Daoy (cell line): ENCODE measurements at regions not wholly inside any gene's neighbourhood (a gene's known extent, or its start where the extent isn't known, plus 50 kb on each side); places are given as distances from the start of the nearest gene placed in this dataset.
"Not testable (repeated sequence)": the region's sequence is repeated elsewhere in the genome, so short reads cannot be mapped to it uniquely, and the experiment has no call there.

Source experiments
- DNase-seq: peaks from one replicate; pipeline ENCODE4 v3.0.0-alpha.2; 2015; ENCODE audit warnings: low read depth

GRCh38 chr13:21228738-21229137, 52.3 kb downstream of the MRPL57 start:
- no peak for DNase-seq

DNA sequence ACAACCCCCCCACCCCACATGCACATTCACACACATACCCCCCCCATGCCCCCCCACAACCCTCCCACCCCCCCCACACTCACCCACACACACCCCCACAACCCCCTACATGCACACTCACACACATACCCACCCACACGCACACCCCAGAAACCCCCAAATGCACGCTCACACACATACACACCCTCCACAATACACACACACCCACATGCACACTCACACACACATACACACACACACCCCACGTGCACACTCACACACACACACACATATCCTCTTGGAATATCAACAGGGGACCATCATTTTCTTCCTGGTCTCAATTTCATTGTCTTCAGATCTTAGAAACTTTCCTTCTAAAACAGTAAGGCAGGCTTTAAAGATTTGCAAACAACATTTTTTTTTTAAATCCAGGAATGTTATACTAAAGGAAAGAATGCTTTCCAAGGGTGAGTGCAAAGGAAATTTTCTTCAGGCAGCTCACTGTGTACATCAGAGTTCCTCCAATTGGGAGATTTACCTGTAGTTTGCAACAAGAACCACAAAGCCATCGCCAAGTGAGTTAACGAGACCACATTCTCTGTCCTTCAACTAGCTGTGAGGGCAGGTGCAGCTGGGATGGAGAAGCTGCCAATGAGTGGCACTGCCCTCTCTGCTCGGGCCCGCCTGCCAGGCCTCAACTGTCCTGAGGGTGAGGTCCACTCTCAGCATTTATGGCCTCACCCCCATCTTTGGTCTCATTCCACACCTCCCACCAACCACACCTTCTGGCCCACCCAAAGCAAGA, 53.0 kb downstream of the MRPL57 start:
- no peak for DNase-seq

GRCh38 chr13:21230516-21230915, 54.1 kb downstream of the MRPL57 start:
- DNase-seq = no peak

DNA sequence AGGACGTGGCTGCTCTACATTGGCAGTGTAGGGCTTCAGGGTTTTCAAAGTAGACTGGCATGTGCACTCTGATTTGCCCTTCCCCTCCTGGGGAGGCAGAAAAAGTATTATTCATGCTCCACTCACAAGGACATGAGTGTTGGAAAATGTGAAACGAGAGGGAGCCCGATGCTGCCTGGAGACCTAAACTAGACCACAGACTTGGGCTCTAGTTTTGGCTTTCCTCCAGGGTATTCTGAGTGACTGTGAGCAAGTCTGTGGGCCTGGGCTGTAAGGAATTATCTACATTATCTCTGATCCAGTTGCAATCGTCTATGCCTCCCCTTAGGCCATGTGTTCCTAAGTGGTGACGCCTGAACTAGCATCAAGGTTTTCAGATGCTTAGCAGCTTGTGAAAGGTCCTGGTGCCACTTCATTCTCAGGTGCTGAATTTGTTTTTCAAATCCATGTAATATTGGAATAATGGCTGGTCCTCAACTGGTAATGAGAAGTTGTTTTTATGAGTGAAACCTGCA, 55.0 kb downstream of the MRPL57 start:
- DNase-seq = no peak

DNA sequence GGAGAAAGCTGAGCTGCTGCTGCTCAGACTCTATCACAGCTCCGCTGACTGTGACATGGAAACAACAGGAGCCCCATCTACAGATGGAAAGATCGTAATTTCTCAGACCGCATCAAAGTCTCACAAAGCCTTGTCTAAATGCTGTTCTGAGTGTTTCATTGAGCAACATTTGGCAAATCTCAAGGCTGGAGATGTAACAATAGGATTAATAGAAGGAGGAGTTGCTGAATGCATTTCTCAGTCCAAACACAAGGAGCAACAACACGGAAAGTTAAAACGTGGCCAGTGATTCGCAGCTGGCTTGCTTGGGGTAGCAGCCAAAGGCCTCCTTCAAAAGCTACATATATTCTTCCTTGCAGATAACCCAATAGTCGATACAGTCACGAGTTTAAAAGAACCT, 55.7 kb downstream of the MRPL57 start:
- DNase-seq = no peak

DNA sequence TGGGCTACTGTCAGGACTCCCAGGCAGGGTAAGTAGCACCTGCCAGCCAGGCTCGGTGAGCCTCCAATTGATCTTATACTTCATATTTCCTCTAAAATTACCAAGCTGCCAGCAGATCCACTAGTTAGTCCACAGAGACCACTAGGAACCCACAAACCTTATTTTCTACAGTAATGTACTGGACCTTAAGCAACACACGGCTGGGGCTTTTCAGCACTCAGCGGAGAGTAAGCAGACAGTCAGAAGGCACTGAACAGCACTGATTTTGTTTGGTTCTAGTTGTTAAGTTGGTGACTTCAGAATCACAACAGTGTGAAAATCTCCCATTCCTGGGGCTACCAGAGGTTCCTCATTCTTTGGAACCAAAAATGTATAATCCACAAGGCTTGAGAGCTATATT, 56.1 kb downstream of the MRPL57 start:
- DNase-seq = no peak

- DNase-seq = no peak
These were observed 56.6 kb downstream of the MRPL57 start for GRCh38 chr13:21233086-21233485.

DNA sequence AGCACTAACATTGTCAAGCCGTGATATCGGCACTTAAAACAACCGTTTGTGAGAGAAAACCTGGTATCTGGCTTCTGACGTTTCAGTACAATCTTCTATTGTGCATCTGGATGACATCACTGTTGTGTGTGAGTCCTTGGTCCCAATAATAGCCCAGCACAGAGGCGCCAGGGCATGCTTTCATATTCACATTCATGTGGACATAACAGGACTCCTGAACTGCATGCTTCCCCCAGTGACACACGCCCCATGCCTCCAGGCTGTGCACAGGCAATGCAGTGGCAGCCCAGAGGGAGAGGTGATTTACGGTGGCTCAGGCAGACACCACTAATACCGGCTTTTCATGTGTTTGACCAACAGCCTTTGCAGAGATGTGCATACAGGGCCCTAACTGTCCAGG, 58.1 kb downstream of the MRPL57 start:
- DNase-seq = peak; percentile 23

DNA sequence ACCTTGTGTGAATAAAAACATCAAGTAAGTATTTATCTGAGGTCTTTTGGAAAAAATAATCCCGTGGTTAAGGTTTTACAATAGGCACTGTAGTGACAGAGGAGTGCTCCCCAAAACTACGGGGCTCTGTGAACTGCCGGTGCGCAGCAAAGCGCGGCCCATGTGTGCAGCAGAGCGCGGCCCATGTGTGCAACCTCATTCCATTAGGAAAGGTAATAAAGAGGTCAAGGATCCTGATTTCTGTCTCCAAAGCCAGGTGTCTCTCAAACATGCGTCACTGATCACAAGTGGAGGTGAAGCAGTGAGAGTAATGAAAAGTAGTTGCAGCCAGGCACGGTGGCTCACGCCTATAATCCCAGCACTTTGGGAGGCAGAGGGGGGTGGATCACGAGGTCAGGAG, 58.7 kb downstream of the MRPL57 start:
- DNase-seq = no peak

DNA sequence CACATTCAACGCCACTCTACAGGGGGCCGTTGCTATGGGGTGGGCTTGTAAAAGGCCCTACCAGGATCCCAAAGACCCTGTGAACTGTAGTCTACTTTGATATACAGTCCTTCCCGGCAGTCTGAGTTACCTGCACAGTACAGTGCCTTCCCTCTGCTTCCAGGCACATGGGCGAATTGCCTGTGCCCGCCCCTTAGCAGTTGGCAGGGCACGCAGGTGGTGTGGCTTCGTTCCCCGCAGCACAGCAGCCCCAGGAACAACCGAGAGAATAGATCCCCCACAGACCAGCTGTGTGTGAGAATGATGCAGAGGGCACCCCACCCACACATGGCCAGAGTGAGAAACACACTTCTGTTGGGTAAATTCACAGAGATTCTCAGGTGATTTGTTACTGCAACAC, 60.6 kb downstream of the MRPL57 start:
- DNase-seq = no peak

DNA sequence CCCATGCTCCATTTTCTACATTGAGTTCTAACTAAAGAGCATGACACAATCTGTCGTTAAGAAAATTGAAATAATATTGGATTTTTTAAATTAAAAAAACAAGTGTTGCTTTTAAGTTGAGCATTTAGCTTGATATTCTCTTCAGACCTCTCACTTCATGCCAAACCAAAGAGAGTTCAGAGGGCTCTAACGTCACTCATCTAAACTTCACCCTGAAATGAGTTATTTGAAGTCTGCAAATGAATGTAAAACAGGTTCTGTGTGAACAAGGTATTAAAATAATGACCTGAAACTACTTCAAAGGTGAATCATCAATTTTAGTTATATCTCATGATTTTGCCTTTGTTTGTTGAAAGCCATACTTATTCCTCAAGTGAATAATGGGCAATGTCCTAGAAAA, 61.8 kb downstream of the MRPL57 start:
- DNase-seq = no peak

DNA sequence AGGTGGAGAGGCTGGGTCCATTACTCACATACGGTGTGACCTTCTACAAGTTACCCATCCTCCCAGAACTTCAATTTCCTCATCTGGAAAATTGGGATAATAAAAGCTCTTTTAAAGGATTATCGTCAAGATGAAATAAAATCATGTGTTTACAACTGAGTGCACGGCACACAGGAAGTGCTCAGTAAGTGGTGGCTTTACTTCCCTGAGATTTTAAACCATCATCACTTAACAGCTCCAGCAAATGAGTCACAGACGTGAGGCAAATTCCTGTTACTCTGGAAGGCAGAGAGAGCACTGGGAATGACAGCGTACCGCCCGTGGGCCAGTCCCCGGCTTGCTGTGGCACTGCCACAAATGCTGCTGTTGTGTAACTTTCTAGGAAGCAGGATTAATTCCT, 64.1 kb downstream of the MRPL57 start:
- DNase-seq = peak; percentile 54

DNA sequence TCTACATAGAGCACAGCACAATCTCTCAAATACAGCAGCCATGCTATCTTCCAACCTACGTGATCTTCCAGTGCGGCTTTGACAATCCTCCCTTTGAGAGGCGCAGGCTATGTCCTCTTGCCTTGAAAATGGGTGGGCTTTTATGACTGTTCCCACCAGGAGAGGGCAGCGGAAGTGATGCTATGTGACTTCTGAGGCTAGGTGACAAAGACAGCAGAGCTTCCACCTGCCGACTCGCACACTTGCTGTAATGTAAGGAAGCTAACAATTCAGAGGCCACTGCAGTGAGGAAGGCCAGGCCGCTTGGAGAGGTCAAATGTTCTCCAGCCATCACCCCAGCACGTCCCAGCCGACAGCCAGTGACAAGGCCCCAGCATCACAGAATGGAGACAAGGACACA, 65.8 kb downstream of the MRPL57 start:
- DNase-seq = no peak

DNA sequence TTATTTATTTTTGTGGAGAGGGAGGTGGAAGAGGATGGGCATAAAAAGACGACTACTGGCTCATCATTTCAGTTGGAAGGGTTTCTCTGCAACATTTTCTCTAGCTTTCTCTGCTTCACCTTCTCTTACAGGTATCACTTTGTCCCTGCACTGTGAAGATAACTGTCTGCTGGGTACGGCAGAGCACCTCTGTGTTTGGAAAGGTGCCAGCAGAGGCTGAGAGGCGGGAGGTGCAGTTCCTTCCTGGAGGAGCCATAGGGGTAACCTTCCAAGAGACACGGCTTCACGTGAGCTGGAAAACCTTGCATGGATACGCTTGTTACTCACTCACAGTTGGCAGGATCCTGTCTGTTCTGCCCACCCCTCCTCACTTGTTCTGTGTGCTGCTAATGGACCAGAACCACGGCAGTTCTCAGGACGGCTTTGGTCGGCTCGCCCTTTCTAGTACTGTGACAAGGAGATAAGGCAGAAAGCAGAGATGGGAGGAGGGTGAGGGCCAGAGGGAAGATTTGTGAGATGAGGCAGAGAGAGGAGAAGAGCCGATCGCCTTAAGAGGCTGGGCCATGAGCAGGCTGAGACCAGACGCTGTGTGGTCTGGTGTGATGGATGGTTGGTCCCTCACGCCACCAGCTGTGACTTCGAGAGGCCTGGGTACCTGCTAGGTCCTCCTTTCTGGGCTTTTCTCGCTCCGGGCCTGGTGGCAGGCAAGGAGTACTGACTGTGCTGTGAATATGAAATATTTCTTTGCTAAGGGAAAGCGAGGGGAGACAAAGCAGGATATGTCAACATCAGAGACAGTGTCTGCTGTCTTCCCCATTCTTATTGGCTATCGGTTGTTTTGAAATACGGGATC, 66.8 kb downstream of the MRPL57 start:
- no peak for DNase-seq

- DNase-seq = not testable (repeated sequence)
These were observed 67.4 kb downstream of the MRPL57 start for GRCh38 chr13:21243898-21244184.

- DNase-seq = no peak
These were observed 70.4 kb downstream of the MRPL57 start for GRCh38 chr13:21246761-21247452.

GRCh38 chr13:21256351-21256761, 79.9 kb downstream of the MRPL57 start:
- no peak for DNase-seq

GRCh38 chr13:21256891-21257290, 80.4 kb downstream of the MRPL57 start:
- DNase-seq = no peak

GRCh38 chr13:21259571-21260455, 83.4 kb downstream of the MRPL57 start:
- DNase-seq = no peak

DNA sequence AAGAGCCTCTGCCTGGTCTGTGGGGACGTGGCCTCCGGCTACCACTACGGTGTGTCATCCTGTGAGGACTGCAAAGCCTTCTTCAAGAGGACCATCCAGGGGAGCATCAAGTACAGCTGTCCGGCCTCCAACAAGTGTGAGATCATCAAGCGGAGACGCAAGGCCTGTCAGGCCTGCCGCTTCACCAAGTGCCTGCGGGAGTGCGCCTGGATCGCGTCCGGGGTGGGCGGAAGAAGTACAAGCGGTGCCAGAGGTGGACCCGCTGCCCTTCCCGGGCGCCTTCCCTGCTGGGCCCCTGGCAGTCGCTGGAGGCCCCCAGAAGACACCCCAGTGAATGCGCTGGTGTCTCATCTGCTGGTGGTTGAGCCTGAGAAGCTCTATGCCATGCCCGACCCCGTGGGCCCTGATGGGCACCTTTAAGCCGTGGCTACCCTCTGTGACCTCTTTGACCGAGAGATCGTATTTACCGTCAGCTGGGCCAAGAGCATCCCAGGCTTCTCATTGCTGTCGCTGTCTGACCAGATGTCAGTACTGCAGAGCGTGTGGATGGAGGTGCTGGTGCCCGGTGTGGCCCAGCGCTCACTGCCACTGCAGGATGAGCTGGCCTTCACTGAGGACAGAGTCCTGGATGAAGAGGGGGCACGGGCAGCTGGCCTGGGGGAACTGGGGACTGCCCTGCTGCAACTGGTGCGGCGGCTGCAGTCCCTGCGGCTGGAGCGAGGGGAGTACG, 84.3 kb downstream of the MRPL57 start:
- DNase-seq = not testable (repeated sequence)
